HCT116 (cell line): ENCODE measurements at regions not wholly inside any gene's neighbourhood (a gene's known extent, or its start where the extent isn't known, plus 50 kb on each side); places are given as distances from the start of the nearest gene placed in this dataset.

Source experiments
- ATAC-seq: fragments of 200-7000 bp; cut with Tn5 transposase; 2 replicates; pipeline ENCODE4 v1.9.1; 2020; ENCODE audit warnings: mild to moderate bottlenecking, moderate library complexity
- BruUV-seq: library from RNA; stranded (reverse); fragments of 400-500 nt; replicated peaks from 2 replicates; lab custom pipeline; 2021; lab: Mats Ljungman, UMichigan
- CTCF ChIA-PET: fragments of 300-600 bp; sonication (Branson Sonifier 250); formaldehyde crosslinking; loops from one replicate; lab custom pipeline; 2021; ENCODE audit warnings: antibody characterized with exemption; lab: Charles Lee
- POLR2A ChIA-PET: fragments of 300-600, 350-600 bp; sonication (Branson Sonifier 250); formaldehyde crosslinking; loops from one replicate; lab custom pipeline; 2021; ENCODE audit warnings: antibody characterized with exemption; lab: Charles Lee
- RAD21 ChIA-PET, 2 experiments: fragments of 300-600 bp; sonication (Branson Sonifier 250); formaldehyde crosslinking; loops; one replicate each; lab custom pipeline; 2023; ENCODE audit warnings: low total read pairs in 2 of 2; ENCODE audit not compliant: uncharacterized antibody in 2 of 2, unreplicated experiment in 2 of 2, low non-redundant PET in 1 of 2; lab: Charles Lee
- DNase-seq: peaks from one replicate; pipeline ENCODE4 v3.0.0-alpha.2; 2010; ENCODE audit warnings: low read depth, low spot score
- H2AFZ ChIP-seq: fragments of 200-600 bp; shearing (Covaris generic), sonication (generic); 2 replicates; pipeline ENCODE4 v1.6.1; 2017; ENCODE audit warnings: low read depth, mixed run types, mixed read lengths, antibody characterized with exemption, low read length; ENCODE audit not compliant: poor library complexity, severe bottlenecking
- H3K27ac ChIP-seq: 2 replicates; pipeline ENCODE4 v1.5.1; 2012; ENCODE audit warnings: low read depth, low read length
- H3K27me3 ChIP-seq: fragments of 200-600 bp; sonication (generic); 2 replicates; pipeline ENCODE4 v1.6.1; 2016; ENCODE audit warnings: mixed run types, low read length, mixed read lengths; ENCODE audit not compliant: insufficient read depth
- H3K36me3 ChIP-seq, 2 experiments: fragments of 200-500 bp in 1 of 2; fragments of 200-600 bp in 1 of 2; sonication (Bioruptor generic) in 1 of 2; sonication (generic) in 1 of 2; 2 replicates each; pipeline versions ENCODE4 v1.5.1 to v1.6.1; 2014 to 2016; ENCODE audit warnings: low read length in 2 of 2, inconsistent platforms in 1 of 2, mixed read lengths in 1 of 2, mixed run types in 1 of 2; ENCODE audit not compliant: insufficient read depth in 2 of 2, control insufficient read depth in 1 of 2
- H3K4me1 ChIP-seq, 2 experiments: fragments of 200-600 bp in 1 of 2; sonication (generic) in 1 of 2; 2 replicates each; pipeline versions ENCODE4 v1.5.1 to v1.6.1; 2012 to 2017; ENCODE audit warnings: low read length in 2 of 2, inconsistent platforms in 1 of 2, mild to moderate bottlenecking in 1 of 2, mixed read lengths in 1 of 2, mixed run types in 1 of 2, moderate library complexity in 1 of 2; ENCODE audit not compliant: insufficient read depth in 2 of 2, control insufficient read depth in 1 of 2
- H3K4me2 ChIP-seq: fragments of 200-600 bp; sonication (generic); 2 replicates; pipeline ENCODE4 v1.6.1; 2017; ENCODE audit warnings: mixed run types, low read length, mixed read lengths
- H3K4me3 ChIP-seq, 2 experiments: fragments of 200-600 bp in 1 of 2; sonication (generic) in 1 of 2; replicated peaks in 1 of 2; 2 replicates each; pipeline ENCODE4 v1.5.1; 2011 to 2016; ENCODE audit warnings: low read length in 2 of 2, control low read depth in 1 of 2, low read depth in 1 of 2, mild to moderate bottlenecking in 1 of 2, mixed read lengths in 1 of 2, mixed run types in 1 of 2
- H3K79me2 ChIP-seq: fragments of 200-600 bp; sonication (generic); 2 replicates; pipeline ENCODE4 v1.6.1; 2017; ENCODE audit warnings: mild to moderate bottlenecking, mixed run types, low read length, moderate library complexity, mixed read lengths; ENCODE audit not compliant: insufficient read depth
- H3K9ac ChIP-seq: fragments of 200-600 bp; sonication (generic); 2 replicates; pipeline ENCODE4 v1.6.1; 2016; ENCODE audit warnings: low read length, mixed read lengths
- H3K9me2 ChIP-seq: fragments of 200-600 bp; sonication (generic), shearing (Covaris generic); 2 replicates; pipeline ENCODE4 v1.6.1; 2017; ENCODE audit warnings: mixed run types, mild to moderate bottlenecking, moderate library complexity; ENCODE audit not compliant: insufficient read depth
- H3K9me3 ChIP-seq, 2 experiments: fragments of 200-500 bp in 1 of 2; fragments of 200-600 bp in 1 of 2; sonication (Bioruptor generic) in 1 of 2; sonication (generic) in 1 of 2; 2 replicates each; pipeline ENCODE4 v1.6.1; 2014 to 2017; ENCODE audit warnings: low read length in 2 of 2, mixed read lengths in 2 of 2, inconsistent platforms in 1 of 2, low read depth in 1 of 2, mild to moderate bottlenecking in 1 of 2, mixed run types in 1 of 2, moderate library complexity in 1 of 2; ENCODE audit not compliant: control insufficient read depth in 1 of 2, insufficient read depth in 1 of 2
- H4K20me1 ChIP-seq: fragments of 200-600 bp; sonication (generic), shearing (Covaris generic); 2 replicates; pipeline ENCODE4 v1.6.1; 2017; ENCODE audit warnings: mixed run types, mild to moderate bottlenecking, moderate library complexity; ENCODE audit not compliant: insufficient read depth
- CBX3 ChIP-seq: IDR thresholded peaks from 2 replicates; pipeline ENCODE4 v1.6.1; 2012; ENCODE audit warnings: low read depth
- CEBPB ChIP-seq: IDR thresholded peaks from 2 replicates; pipeline ENCODE4 v1.6.1; 2012; ENCODE audit warnings: low read depth
- ELF1 ChIP-seq: IDR thresholded peaks from 2 replicates; pipeline ENCODE4 v1.6.1; 2012; ENCODE audit warnings: low read depth, borderline replicate concordance
- EZH2 ChIP-seq: fragments of 200-600 bp; sonication (generic); IDR thresholded peaks from 2 replicates; pipeline ENCODE4 v1.6.1; 2017; ENCODE audit warnings: antibody characterized with exemption, mixed run types
- EZH2phosphoT487 ChIP-seq: fragments of 200-600 bp; IDR thresholded peaks from 2 replicates; pipeline ENCODE4 v1.6.1; 2018; ENCODE audit warnings: antibody characterized with exemption, borderline replicate concordance
- FOSL1 ChIP-seq: IDR thresholded peaks from 2 replicates; pipeline ENCODE4 v1.6.1; 2012; ENCODE audit warnings: low read depth
- JUND ChIP-seq: IDR thresholded peaks from 2 replicates; pipeline ENCODE4 v1.6.1; 2012
- POLR2AphosphoS5 ChIP-seq: IDR thresholded peaks from 2 replicates; pipeline ENCODE4 v1.6.1; 2011; ENCODE audit warnings: mild to moderate bottlenecking, low read depth, low read length, moderate library complexity
- RAD21 ChIP-seq: IDR thresholded peaks from 2 replicates; pipeline ENCODE4 v1.6.1; 2012; ENCODE audit warnings: low read depth, mild to moderate bottlenecking
- SP1 ChIP-seq: IDR thresholded peaks from 2 replicates; pipeline ENCODE4 v1.6.1; 2012; ENCODE audit warnings: low read depth
- SRF ChIP-seq: IDR thresholded peaks from 2 replicates; pipeline ENCODE4 v1.6.1; 2012; ENCODE audit warnings: low read depth
- TCF7L2 ChIP-seq: IDR thresholded peaks from 2 replicates; pipeline ENCODE4 v1.7.0; 2011; ENCODE audit warnings: borderline replicate concordance, inconsistent platforms; ENCODE audit not compliant: insufficient read depth, insufficient read length; ENCODE audit errors: extremely low read depth
- YY1 ChIP-seq: IDR thresholded peaks from 2 replicates; pipeline ENCODE4 v1.6.1; 2011; ENCODE audit warnings: low read length, low read depth, moderate library complexity, mild to moderate bottlenecking; ENCODE audit not compliant: insufficient replicate concordance; ENCODE audit errors: extremely low read depth
- ZFX ChIP-seq: fragments of 450-650 bp; IDR thresholded peaks from 2 replicates; pipeline ENCODE4 v1.6.1; 2017
- ZNF274 ChIP-seq: fragments of 200-500 bp; sonication (Bioruptor generic); IDR thresholded peaks from 2 replicates; pipeline ENCODE4 v1.6.1; 2014; ENCODE audit warnings: mild to moderate bottlenecking, low read depth, low read length, inconsistent platforms
- intact Hi-C: fragments of 100-400 bp; cut with micrococcal nuclease; formaldehyde crosslinking; loops from 2 replicates; pipeline ENCODE4 v1.10.0; 2022
- TF ChIP-seq, protein P1 (sequence below): IDR thresholded peaks from 2 replicates; pipeline ENCODE4 v1.6.1; 2012; ENCODE audit warnings: low read depth
- TF ChIP-seq, protein P2 (sequence below): IDR thresholded peaks from 2 replicates; pipeline ENCODE4 v1.6.1; 2012

DNA sequence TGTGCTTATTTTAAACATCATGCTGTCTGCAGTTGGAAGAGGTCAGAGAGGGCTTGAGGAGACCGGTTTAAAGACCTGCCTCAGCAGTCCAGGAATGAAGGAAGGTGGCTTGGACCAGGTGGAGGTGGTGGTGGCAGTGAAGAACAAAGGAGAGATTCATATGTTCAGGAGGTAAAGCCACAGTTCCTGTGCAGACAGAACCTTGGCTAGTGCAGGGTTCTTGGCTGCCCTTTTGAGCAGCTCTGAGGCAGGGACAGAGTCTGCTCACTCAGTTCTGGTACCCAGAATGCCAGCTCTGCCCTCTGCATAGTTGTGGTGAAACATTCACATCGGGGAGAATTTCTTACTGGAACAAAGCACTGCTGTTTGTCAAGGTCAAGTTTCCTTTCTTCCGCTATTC lies 669.7 kb upstream of the HS6ST1 start:
- Histone ChIP-seq H3K4me2 (no peak overlapping the region), H3K79me2 (no peaks in the 10 kb centered on the region), H3K36me3 (no peaks in the 10 kb centered on the region), H2AFZ (no peak overlapping the region), H3K4me3 (no peak overlapping the region), H4K20me1 (no peaks in the 10 kb centered on the region), H3K27ac (no peak overlapping the region), H3K9ac (no peak overlapping the region), H3K9me3 (no peaks in the 10 kb centered on the region), H3K27me3 (peaks cover 46% of the 10 kb centered on the region), H3K4me1 (no peaks in the 10 kb centered on the region), H3K9me2 (no peaks in the 10 kb centered on the region)
- TF ChIP-seq CEBPB (no peak), EZH2 (no peak), YY1 (no peak), RAD21 (no peak), FOSL1 (no peak), TCF7L2 (no peak), ZNF274 (no peak), ELF1 (no peak), ZFX (no peak), CBX3 (no peak), POLR2AphosphoS5 (no peak), JUND (no peak), SP1 (no peak), SRF (no peak), EZH2phosphoT487 (no peak)
- TF ChIP-seq, protein P1, sequence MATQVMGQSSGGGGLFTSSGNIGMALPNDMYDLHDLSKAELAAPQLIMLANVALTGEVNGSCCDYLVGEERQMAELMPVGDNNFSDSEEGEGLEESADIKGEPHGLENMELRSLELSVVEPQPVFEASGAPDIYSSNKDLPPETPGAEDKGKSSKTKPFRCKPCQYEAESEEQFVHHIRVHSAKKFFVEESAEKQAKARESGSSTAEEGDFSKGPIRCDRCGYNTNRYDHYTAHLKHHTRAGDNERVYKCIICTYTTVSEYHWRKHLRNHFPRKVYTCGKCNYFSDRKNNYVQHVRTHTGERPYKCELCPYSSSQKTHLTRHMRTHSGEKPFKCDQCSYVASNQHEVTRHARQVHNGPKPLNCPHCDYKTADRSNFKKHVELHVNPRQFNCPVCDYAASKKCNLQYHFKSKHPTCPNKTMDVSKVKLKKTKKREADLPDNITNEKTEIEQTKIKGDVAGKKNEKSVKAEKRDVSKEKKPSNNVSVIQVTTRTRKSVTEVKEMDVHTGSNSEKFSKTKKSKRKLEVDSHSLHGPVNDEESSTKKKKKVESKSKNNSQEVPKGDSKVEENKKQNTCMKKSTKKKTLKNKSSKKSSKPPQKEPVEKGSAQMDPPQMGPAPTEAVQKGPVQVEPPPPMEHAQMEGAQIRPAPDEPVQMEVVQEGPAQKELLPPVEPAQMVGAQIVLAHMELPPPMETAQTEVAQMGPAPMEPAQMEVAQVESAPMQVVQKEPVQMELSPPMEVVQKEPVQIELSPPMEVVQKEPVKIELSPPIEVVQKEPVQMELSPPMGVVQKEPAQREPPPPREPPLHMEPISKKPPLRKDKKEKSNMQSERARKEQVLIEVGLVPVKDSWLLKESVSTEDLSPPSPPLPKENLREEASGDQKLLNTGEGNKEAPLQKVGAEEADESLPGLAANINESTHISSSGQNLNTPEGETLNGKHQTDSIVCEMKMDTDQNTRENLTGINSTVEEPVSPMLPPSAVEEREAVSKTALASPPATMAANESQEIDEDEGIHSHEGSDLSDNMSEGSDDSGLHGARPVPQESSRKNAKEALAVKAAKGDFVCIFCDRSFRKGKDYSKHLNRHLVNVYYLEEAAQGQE = no peak
- TF ChIP-seq, protein P2, sequence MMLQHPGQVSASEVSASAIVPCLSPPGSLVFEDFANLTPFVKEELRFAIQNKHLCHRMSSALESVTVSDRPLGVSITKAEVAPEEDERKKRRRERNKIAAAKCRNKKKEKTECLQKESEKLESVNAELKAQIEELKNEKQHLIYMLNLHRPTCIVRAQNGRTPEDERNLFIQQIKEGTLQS = no peak
- intact Hi-C loops = no loop called here
- RAD21 ChIA-PET = no interaction called here
- POLR2A ChIA-PET = no interaction called here
- CTCF ChIA-PET = no interaction called here
- DNase-seq (no peak), ATAC-seq (no peak)
- BruUV-seq = no TSS peak
